ENCODE measurements at regions not wholly inside any gene's neighbourhood (a gene's known extent, or its start where the extent isn't known, plus 50 kb on each side); places are given as distances from the start of the nearest gene placed in this dataset.

GRCh38 chr2:221353201-221353600, 218.9 kb downstream of the EPHA4 start:
- POLR2A ChIA-PET, result no interaction called here
- in situ Hi-C loops (cut with MboI), result no loop called here
- intact Hi-C loops (cut with micrococcal nuclease), result no loop called here
- H3K36me3 ChIP-seq (ENCODE audit: control insufficient read depth, insufficient read depth, low read length), result no peaks in the 10 kb centered on the region
- CTCF ChIA-PET (ENCODE audit: low intra/inter-chr PET ratio), result no interaction called here
- H3K27me3 ChIP-seq (ENCODE audit: control insufficient read depth in 2 of 2, insufficient read depth in 2 of 2, low read length in 2 of 2), result no peaks in the 10 kb centered on the region
- no peak overlapping the region for H3K4me2 ChIP-seq (ENCODE audit: insufficient read depth, low read length)
- FAIRE-seq, result no peak
- no peaks in the 10 kb centered on the region for H3K4me1 ChIP-seq (replicated peaks in 1 of 2; ENCODE audit: control insufficient read depth in 2 of 2, insufficient read depth in 2 of 2, low read length in 2 of 2)
- no peak overlapping the region for H3K27ac ChIP-seq (ENCODE audit: extremely low read depth, low read depth, low read length)
- BruUV-seq (replicated peaks), result no TSS peak
- H2AFZ ChIP-seq (ENCODE audit: low read depth, low read length), result no peak overlapping the region
- TF ChIP-seq ELF2 (CRISPR knock-in tag; IDR thresholded peaks at IDR 0.05), result no peak
- TF ChIP-seq ZBTB9 (CRISPR knock-in tag; IDR thresholded peaks at IDR 0.05), result no peak
- H3K4me3 ChIP-seq, result no peak overlapping the region
- no peak for DNase-seq (ENCODE audit: extremely low read depth in 1 of 4, low spot score in 3 of 4)
- no peaks in the 10 kb centered on the region for H3K79me2 ChIP-seq (ENCODE audit: control insufficient read depth, insufficient read depth, low read length)
- H3K9ac ChIP-seq (ENCODE audit: insufficient read depth in 1 of 2, low read depth in 2 of 2, low read length in 2 of 2), result no peak overlapping the region
- no peaks in the 10 kb centered on the region for H3K9me3 ChIP-seq (replicated peaks; ENCODE audit: control insufficient read depth, insufficient read depth, low read depth, low read length)
- H4K20me1 ChIP-seq (replicated peaks; ENCODE audit: control insufficient read depth, insufficient read depth, low read length), result no peaks in the 10 kb centered on the region
- H3K9me1 ChIP-seq (ENCODE audit: control insufficient read depth, insufficient read depth, low read length), result no peaks in the 10 kb centered on the region
- 0% methylated on average over 3 of the region's 4 CpGs for WGBS (ENCODE audit: insufficient coverage, low coverage, missing lambda C conversion rate)
- ATAC-seq, result no peak

GRCh38 chr2:221360312-221360711, 211.8 kb downstream of the EPHA4 start:
- H3K9ac ChIP-seq (ENCODE audit: insufficient read depth in 1 of 2, low read depth in 2 of 2, low read length in 2 of 2), result no peak overlapping the region
- WGBS (ENCODE audit: insufficient coverage, low coverage, missing lambda C conversion rate), result 0% methylated on average over 3 of the region's 3 CpGs
- no peaks in the 10 kb centered on the region for H3K4me1 ChIP-seq (replicated peaks in 1 of 2; ENCODE audit: control insufficient read depth in 2 of 2, insufficient read depth in 2 of 2, low read length in 2 of 2)
- FAIRE-seq (no peak), DNase-seq (ENCODE audit: extremely low read depth in 1 of 4, low spot score in 3 of 4) (no peak), ATAC-seq (no peak)
- in situ Hi-C loops (cut with MboI) (no loop called here), intact Hi-C loops (cut with micrococcal nuclease) (no loop called here)
- no peaks in the 10 kb centered on the region for H4K20me1 ChIP-seq (replicated peaks; ENCODE audit: control insufficient read depth, insufficient read depth, low read length)
- H3K27me3 ChIP-seq (ENCODE audit: control insufficient read depth in 2 of 2, insufficient read depth in 2 of 2, low read length in 2 of 2), result no peaks in the 10 kb centered on the region
- ChIA-PET CTCF (ENCODE audit: low intra/inter-chr PET ratio) (no interaction called here), POLR2A (no interaction called here)
- H3K79me2 ChIP-seq (ENCODE audit: control insufficient read depth, insufficient read depth, low read length), result no peaks in the 10 kb centered on the region
- H3K9me1 ChIP-seq (ENCODE audit: control insufficient read depth, insufficient read depth, low read length), result no peaks in the 10 kb centered on the region
- no peak overlapping the region for H3K4me2 ChIP-seq (ENCODE audit: insufficient read depth, low read length)
- H3K27ac ChIP-seq (ENCODE audit: extremely low read depth, low read depth, low read length), result no peak overlapping the region
- no peak overlapping the region for H2AFZ ChIP-seq (ENCODE audit: low read depth, low read length)
- BruUV-seq (replicated peaks), result no TSS peak
- no peaks in the 10 kb centered on the region for H3K9me3 ChIP-seq (replicated peaks; ENCODE audit: control insufficient read depth, insufficient read depth, low read depth, low read length)
- H3K4me3 ChIP-seq, result no peak overlapping the region
- TF ChIP-seq SPI1 (IDR thresholded peaks at IDR 0.05; ENCODE audit: borderline replicate concordance, low read depth, low read length) (no peak), NFRKB (IDR thresholded peaks at IDR 0.05; ENCODE audit: low read depth) (no peak)
- no peaks in the 10 kb centered on the region for H3K36me3 ChIP-seq (ENCODE audit: control insufficient read depth, insufficient read depth, low read length)

All from K562 (cell line).